Spleen (tissue), 11 donors: ENCODE measurements at regions not wholly inside any gene's neighbourhood (a gene's known extent, or its start where the extent isn't known, plus 50 kb on each side); places are given as distances from the start of the nearest gene placed in this dataset.

ENCODE experiments used
- DNase-seq: peaks from one replicate; pipeline ENCODE4 v3.0.0-alpha.2; 2020
- H3K27ac ChIP-seq, 8 donors: fragments of 200-600 bp; sonication (generic) in 7 of 8; 1 replicate in 4 of 8; 2 replicates in 4 of 8; pipeline versions ENCODE4 v1.5.0 to v1.8.0; 2016 to 2021; ENCODE audit warnings: inconsistent platforms in 4 of 8, mild to moderate bottlenecking in 4 of 8, moderate library complexity in 1 of 8
- H3K27me3 ChIP-seq, 7 donors: fragments of 200-600 bp; sonication (generic) in 6 of 7; replicated peaks in 1 of 7; 1 replicate in 4 of 7; 2 replicates in 3 of 7; pipeline versions ENCODE4 v1.5.0 to v1.8.0; 2016 to 2021; ENCODE audit warnings: inconsistent platforms in 3 of 7, mild to moderate bottlenecking in 1 of 7
- H3K36me3 ChIP-seq, 6 donors: fragments of 200-600 bp; sonication (generic) in 5 of 6; 1 replicate in 4 of 6; 2 replicates in 2 of 6; pipeline versions ENCODE4 v1.5.0 to v1.8.0; 2016 to 2021; ENCODE audit warnings: inconsistent platforms in 2 of 6
- H3K4me1 ChIP-seq, 6 donors: fragments of 200-600 bp; sonication (generic) in 5 of 6; 1 replicate in 3 of 6; 2 replicates in 3 of 6; pipeline versions ENCODE4 v1.5.0 to v1.8.0; 2016 to 2021; ENCODE audit warnings: inconsistent platforms in 3 of 6
- H3K4me3 ChIP-seq, 8 donors: fragments of 200-600 bp; sonication (generic) in 7 of 8; 1 replicate in 4 of 8; 2 replicates in 4 of 8; pipeline versions ENCODE4 v1.5.0 to v1.8.0; 2016 to 2021; ENCODE audit warnings: inconsistent platforms in 4 of 8, mild to moderate bottlenecking in 4 of 8, moderate library complexity in 2 of 8
- H3K9me3 ChIP-seq, 8 donors: fragments of 200-600 bp; sonication (generic) in 7 of 8; 1 replicate in 4 of 8; 2 replicates in 4 of 8; pipeline versions ENCODE4 v1.5.0 to v1.8.0; 2016 to 2021; ENCODE audit warnings: inconsistent platforms in 4 of 8
- CTCF ChIP-seq, 11 experiments: fragments of 200-600 bp in 7 of 11; fragments of 450-650 bp in 4 of 11; sonication (generic) in 4 of 11; IDR thresholded peaks in 8 of 11; conservative IDR thresholded peaks in 3 of 11; 1 replicate in 7 of 11; 2 replicates in 4 of 11; pipeline versions ENCODE4 v1.4.0 to v1.8.0; 2016 to 2021; ENCODE audit warnings: antibody characterized with exemption in 11 of 11, inconsistent platforms in 4 of 11, mild to moderate bottlenecking in 1 of 11
- POLR2A ChIP-seq, 3 donors: fragments of 450-650 bp; IDR thresholded peaks; one replicate each; pipeline ENCODE4 v1.5.1; 2017; ENCODE audit warnings: antibody characterized with exemption in 3 of 3, mild to moderate bottlenecking in 1 of 3
- POLR2AphosphoS5 ChIP-seq, 3 donors: sonication (generic); formaldehyde crosslinking; IDR thresholded peaks; one replicate each; pipeline ENCODE4 v1.5.1; 2017; ENCODE audit warnings: antibody characterized with exemption in 3 of 3
- WGBS, 5 donors: extraction: QIAGEN DNeasy Blood & Tissue Kit in 3 of 5; methylation state at CpG; one replicate each; pipeline versions ENCODE4 v1.1.5 to v1.1.7; 2013 to 2018; 5-methylcytosine and 5-hydroxymethylcytosine counted together
- intact Hi-C: fragments of 100-400 bp; cut with DNase I; formaldehyde crosslinking; loops from one replicate; pipeline ENCODE4 v1.15.0; 2023; ENCODE audit warnings: low total_unique reads
- donor health status: healthy with polysubstance abuse.
- donor health status: DM: no; HTN: no; CAD: no; lungs with moderate emphysema.
- donor health status: DM: no; HTN: no; CAD: no.
- donor health status: Bipolar disorder and iron deficiency.
- donor health status: healthy.
- donor health status: DM: no; HTN: no; CAD: no.
- donor health status: DM: yes; HTN: yes; CAD: no.

DNA sequence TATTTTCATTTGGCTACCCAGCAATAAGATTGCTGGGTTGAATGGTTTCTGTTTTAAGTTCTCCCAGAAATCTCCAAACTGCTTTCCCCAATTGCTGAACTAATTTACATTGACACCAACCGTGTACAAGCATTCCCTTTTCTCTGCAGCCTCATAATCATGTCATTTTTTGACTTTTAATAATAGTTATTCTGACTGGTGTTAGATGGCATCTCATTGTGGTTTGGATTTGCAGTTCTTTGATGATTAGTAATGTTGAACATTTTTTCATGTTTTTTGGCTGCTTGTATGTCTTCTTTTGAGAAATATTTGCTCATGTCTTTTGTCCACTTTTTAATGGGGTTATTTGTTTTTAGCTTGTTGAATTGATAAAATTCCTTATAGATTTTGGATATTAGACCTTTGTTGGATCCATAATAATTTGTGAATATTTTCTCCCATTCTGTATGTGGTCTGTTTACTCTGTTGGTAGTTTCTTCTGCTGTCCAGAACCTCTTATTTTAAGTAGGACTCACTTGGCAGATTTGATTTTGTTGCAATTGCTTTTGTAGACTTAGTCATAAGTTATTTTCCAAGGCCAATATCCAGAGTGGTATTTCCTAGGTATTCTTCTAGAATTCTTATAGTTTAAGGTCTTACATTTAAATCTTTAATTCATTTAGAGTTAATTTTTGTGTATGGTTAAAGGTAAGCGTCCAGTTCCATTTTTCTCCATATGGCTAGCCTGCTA is 793.7 kb downstream of the BRINP1 start:
- Histone ChIP-seq H3K27ac (no peak overlapping the region), H3K4me1 (no peaks in the 10 kb centered on the region), H3K9me3 (peaks cover 0 to 34% (median 15%) of the 10 kb centered on the region in 8 donors), H3K27me3 (no peaks in the 10 kb centered on the region), H3K4me3 (no peak overlapping the region), H3K36me3 (no peaks in the 10 kb centered on the region)
- TF ChIP-seq CTCF (IDR thresholded peaks at IDR 0.05 in 8 of 11, conservative IDR thresholded peaks at IDR 0.05 in 3 of 11) (no peak), POLR2AphosphoS5 (IDR thresholded peaks at IDR 0.05) (no peak), POLR2A (IDR thresholded peaks at IDR 0.05) (no peak)
- intact Hi-C loops, result no loop called here
- 45 to 83% (median 60%) methylated on average over 2 of the region's 2 CpGs for WGBS, 5 donors
- no peak for DNase-seq

- H3K27ac ChIP-seq, result no peak overlapping the region
- no peak for DNase-seq
- H3K4me1 ChIP-seq, result no peaks in the 10 kb centered on the region
- 67 to 76% (median 74%) methylated on average over 1 of the region's 1 CpG for WGBS, 5 donors
- H3K4me3 ChIP-seq, result no peak overlapping the region
- intact Hi-C loops, result no loop called here
- H3K9me3 ChIP-seq, result peaks cover 0 to 34% (median 15%) of the 10 kb centered on the region in 8 donors
- H3K36me3 ChIP-seq, result no peaks in the 10 kb centered on the region
- no peaks in the 10 kb centered on the region for H3K27me3 ChIP-seq
- TF ChIP-seq CTCF (IDR thresholded peaks at IDR 0.05 in 8 of 11, conservative IDR thresholded peaks at IDR 0.05 in 3 of 11), result no peak
- no peak for TF ChIP-seq POLR2A (IDR thresholded peaks at IDR 0.05)
Measured at GRCh38 chr9:118577121-118577520, 792.1 kb downstream of the BRINP1 start.

DNA sequence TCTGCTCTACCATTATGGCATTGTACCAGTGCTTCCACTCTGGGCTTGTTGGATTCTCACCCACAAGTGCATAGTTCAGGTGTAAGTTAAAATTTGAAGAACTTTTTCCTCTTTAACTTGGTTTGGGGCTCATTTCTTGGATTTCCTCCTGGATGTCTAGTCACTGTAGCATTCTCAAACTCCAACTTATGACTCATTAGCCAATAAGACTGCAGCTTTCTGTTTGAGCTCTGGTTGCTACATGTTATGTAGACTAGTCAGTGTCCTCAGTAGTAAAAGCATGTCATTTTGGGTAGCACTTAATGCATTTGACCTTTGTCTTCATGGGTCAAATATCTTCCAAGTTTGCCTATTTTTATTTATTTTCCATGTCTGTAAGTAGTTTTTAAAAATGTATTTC is 790.8 kb downstream of the BRINP1 start:
- H3K27me3 ChIP-seq, result no peaks in the 10 kb centered on the region
- no peaks in the 10 kb centered on the region for H3K4me1 ChIP-seq
- no peak overlapping the region for H3K4me3 ChIP-seq
- intact Hi-C loops, result no loop called here
- no peak for TF ChIP-seq POLR2A (IDR thresholded peaks at IDR 0.05)
- TF ChIP-seq CTCF (IDR thresholded peaks at IDR 0.05 in 8 of 11, conservative IDR thresholded peaks at IDR 0.05 in 3 of 11), result no peak
- TF ChIP-seq POLR2AphosphoS5 (IDR thresholded peaks at IDR 0.05), result no peak
- no peak for DNase-seq
- H3K36me3 ChIP-seq, result no peaks in the 10 kb centered on the region
- H3K27ac ChIP-seq, result no peak overlapping the region
- peaks cover 0 to 34% (median 15%) of the 10 kb centered on the region in 8 donors for H3K9me3 ChIP-seq

DNA sequence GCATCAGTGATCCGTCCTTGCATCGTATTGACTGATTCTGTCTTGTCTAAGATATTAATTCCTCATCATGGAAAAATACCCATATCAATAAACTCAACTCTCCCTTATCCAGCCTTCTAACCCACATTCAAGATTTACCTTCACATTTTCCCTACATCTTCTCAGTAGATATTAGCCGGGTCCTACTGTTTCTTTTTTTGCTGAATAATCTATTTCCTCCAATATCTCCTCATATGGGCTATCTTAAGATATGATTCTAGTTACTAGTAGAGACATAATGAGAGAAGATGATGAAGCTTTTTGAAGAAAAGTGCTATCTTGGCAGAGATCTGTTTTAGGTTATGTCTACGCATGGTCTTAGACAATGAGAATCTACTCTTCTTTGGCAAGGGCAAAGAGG is 785.8 kb downstream of the BRINP1 start:
- peaks cover 0 to 12% (median 0%) of the 10 kb centered on the region in 8 donors for H3K9me3 ChIP-seq
- no peak overlapping the region for H3K27ac ChIP-seq
- H3K4me1 ChIP-seq, result no peaks in the 10 kb centered on the region
- H3K27me3 ChIP-seq, result no peaks in the 10 kb centered on the region
- 64 to 91% (median 83%) methylated on average over 4 of the region's 4 CpGs for WGBS, 5 donors
- intact Hi-C loops, result no loop called here
- TF ChIP-seq POLR2AphosphoS5 (IDR thresholded peaks at IDR 0.05) (no peak), POLR2A (IDR thresholded peaks at IDR 0.05) (no peak)
- H3K36me3 ChIP-seq, result no peaks in the 10 kb centered on the region
- no peak overlapping the region for H3K4me3 ChIP-seq
- no peak for DNase-seq
